ENCODE measurements at regions not wholly inside any gene's neighbourhood (a gene's known extent, or its start where the extent isn't known, plus 50 kb on each side); places are given as distances from the start of the nearest gene placed in this dataset.
"Not testable (repeated sequence)": the region's sequence is repeated elsewhere in the genome, so short reads cannot be mapped to it uniquely, and the experiment has no call there.

DNA sequence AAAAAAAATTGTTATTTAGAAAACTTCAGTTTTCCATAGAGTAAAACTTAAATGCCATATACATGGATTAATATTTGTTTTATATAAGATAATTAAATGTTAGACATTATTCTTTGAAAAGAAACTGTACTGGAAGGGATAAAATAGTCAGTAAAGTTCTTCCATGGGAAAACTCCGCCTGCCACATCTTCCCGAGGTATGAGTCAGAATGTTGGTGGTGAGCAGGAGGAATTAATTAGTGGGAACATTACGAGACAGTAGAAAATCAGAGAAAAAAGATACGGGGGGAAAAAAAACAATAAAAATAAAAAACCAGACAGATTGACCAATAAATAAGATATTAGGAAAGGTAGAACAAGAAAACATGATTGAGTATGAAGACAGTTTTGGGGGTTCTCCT lies 930.3 kb upstream of the C9orf72 start:
- H3K36me3 ChIP-seq (ENCODE audit: control insufficient read depth, insufficient read depth, low read length): no peaks in the 10 kb centered on the region
- no peak for ATAC-seq
- H3K4me1 ChIP-seq (ENCODE audit: control insufficient read depth, insufficient read depth, low read length): no peaks in the 10 kb centered on the region
- no peak overlapping the region for H3K27ac ChIP-seq (ENCODE audit: low read length)
- DNase-seq (ENCODE audit: low read depth, low spot score): no peak
- no TSS peak for BruUV-seq (replicated peaks)
- POLR2A ChIA-PET: no interaction called here
- H3K27me3 ChIP-seq (ENCODE audit: control insufficient read depth, insufficient read depth, low read length): no peaks in the 10 kb centered on the region
- intact Hi-C loops (cut with micrococcal nuclease; ENCODE audit: unreplicated experiment) (no loop called here), in situ Hi-C loops (cut with HindIII; ENCODE audit: low pct_unique_long_range_greater_than_20kb, low sequenced_read_pairs) (no loop called here)
- CTCF ChIA-PET: no interaction called here
- no peak overlapping the region for H3K4me3 ChIP-seq (ENCODE audit: low read depth in 2 of 2, low read length in 2 of 2)
- H3K9me3 ChIP-seq (ENCODE audit: control insufficient read depth, insufficient read depth, low read depth, low read length): no peaks in the 10 kb centered on the region
- no peak for TF ChIP-seq POLR2AphosphoS5 (IDR thresholded peaks at IDR 0.05; ENCODE audit: low read depth, low read length)

DNA sequence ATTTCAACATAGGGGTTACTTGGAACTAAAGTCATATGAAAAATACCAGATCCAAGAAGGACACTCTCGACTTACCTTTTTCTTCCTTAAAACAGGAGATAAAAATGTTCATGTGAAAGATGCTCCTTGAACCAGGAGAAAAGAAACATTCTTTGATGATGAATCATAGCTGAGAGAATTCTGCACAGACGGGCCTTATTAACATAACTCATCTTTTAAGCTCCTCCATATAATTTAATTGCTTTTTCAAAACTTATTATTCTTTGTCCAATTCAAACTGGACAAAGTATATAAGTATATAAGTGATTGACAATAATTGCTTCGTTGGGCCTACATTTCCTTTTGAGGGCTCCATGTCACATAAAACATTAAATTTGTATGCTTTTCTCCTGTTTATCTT lies 945.2 kb upstream of the C9orf72 start:
- no peak overlapping the region for H3K27ac ChIP-seq (ENCODE audit: low read length)

DNA sequence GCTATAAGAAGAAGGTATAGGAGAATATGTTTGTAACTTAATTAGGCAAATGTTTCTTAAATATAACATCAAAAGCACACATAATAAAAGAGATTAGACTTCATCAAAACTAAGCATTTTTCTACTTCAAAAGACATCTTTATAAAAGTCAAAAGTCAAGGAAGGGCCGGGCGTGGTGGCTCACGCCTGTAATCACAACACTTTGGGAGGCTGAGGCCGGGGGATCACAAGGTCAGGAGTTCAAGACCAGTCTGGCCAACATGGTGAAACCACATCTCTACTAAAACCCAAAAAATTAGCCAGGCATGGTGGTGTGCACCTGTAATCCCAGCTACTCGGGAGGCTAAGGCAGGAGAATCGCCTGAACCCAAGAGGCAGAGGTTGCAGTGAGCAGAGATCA lies 951.0 kb upstream of the C9orf72 start:
- ATAC-seq; H3K36me3 ChIP-seq (ENCODE audit: control insufficient read depth, insufficient read depth, low read length); intact Hi-C loops (cut with micrococcal nuclease; ENCODE audit: unreplicated experiment); H3K9me3 ChIP-seq (ENCODE audit: control insufficient read depth, insufficient read depth, low read depth, low read length); H3K27me3 ChIP-seq (ENCODE audit: control insufficient read depth, insufficient read depth, low read length); CTCF ChIA-PET; H3K4me3 ChIP-seq (ENCODE audit: low read depth in 2 of 2, low read length in 2 of 2); POLR2A ChIA-PET; H3K27ac ChIP-seq (ENCODE audit: low read length); in situ Hi-C loops (cut with HindIII; ENCODE audit: low pct_unique_long_range_greater_than_20kb, low sequenced_read_pairs); DNase-seq (ENCODE audit: low read depth, low spot score); BruUV-seq (replicated peaks); H3K4me1 ChIP-seq (ENCODE audit: control insufficient read depth, insufficient read depth, low read length): not testable (repeated sequence)

More for the DNA sequence above, 945.2 kb upstream of the C9orf72 start:
- H3K36me3 ChIP-seq (ENCODE audit: control insufficient read depth, insufficient read depth, low read length): no peaks in the 10 kb centered on the region
- DNase-seq (ENCODE audit: low read depth, low spot score): no peak
- in situ Hi-C loops (cut with HindIII; ENCODE audit: low pct_unique_long_range_greater_than_20kb, low sequenced_read_pairs): no loop called here
- H3K27me3 ChIP-seq (ENCODE audit: control insufficient read depth, insufficient read depth, low read length): no peaks in the 10 kb centered on the region
- H3K4me3 ChIP-seq (ENCODE audit: low read depth in 2 of 2, low read length in 2 of 2): no peak overlapping the region
- no TSS peak for BruUV-seq (replicated peaks)
- CTCF ChIA-PET: no interaction called here
- no peaks in the 10 kb centered on the region for H3K9me3 ChIP-seq (ENCODE audit: control insufficient read depth, insufficient read depth, low read depth, low read length)
- intact Hi-C loops (cut with micrococcal nuclease; ENCODE audit: unreplicated experiment): no loop called here
- TF ChIP-seq, protein P1, sequence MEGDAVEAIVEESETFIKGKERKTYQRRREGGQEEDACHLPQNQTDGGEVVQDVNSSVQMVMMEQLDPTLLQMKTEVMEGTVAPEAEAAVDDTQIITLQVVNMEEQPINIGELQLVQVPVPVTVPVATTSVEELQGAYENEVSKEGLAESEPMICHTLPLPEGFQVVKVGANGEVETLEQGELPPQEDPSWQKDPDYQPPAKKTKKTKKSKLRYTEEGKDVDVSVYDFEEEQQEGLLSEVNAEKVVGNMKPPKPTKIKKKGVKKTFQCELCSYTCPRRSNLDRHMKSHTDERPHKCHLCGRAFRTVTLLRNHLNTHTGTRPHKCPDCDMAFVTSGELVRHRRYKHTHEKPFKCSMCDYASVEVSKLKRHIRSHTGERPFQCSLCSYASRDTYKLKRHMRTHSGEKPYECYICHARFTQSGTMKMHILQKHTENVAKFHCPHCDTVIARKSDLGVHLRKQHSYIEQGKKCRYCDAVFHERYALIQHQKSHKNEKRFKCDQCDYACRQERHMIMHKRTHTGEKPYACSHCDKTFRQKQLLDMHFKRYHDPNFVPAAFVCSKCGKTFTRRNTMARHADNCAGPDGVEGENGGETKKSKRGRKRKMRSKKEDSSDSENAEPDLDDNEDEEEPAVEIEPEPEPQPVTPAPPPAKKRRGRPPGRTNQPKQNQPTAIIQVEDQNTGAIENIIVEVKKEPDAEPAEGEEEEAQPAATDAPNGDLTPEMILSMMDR (IDR thresholded peaks at IDR 0.05): no peak
- TF ChIP-seq SIN3A (IDR thresholded peaks at IDR 0.05; ENCODE audit: borderline replicate concordance, insufficient read depth, low read depth, low read length): no peak
- TF ChIP-seq, protein P2, sequence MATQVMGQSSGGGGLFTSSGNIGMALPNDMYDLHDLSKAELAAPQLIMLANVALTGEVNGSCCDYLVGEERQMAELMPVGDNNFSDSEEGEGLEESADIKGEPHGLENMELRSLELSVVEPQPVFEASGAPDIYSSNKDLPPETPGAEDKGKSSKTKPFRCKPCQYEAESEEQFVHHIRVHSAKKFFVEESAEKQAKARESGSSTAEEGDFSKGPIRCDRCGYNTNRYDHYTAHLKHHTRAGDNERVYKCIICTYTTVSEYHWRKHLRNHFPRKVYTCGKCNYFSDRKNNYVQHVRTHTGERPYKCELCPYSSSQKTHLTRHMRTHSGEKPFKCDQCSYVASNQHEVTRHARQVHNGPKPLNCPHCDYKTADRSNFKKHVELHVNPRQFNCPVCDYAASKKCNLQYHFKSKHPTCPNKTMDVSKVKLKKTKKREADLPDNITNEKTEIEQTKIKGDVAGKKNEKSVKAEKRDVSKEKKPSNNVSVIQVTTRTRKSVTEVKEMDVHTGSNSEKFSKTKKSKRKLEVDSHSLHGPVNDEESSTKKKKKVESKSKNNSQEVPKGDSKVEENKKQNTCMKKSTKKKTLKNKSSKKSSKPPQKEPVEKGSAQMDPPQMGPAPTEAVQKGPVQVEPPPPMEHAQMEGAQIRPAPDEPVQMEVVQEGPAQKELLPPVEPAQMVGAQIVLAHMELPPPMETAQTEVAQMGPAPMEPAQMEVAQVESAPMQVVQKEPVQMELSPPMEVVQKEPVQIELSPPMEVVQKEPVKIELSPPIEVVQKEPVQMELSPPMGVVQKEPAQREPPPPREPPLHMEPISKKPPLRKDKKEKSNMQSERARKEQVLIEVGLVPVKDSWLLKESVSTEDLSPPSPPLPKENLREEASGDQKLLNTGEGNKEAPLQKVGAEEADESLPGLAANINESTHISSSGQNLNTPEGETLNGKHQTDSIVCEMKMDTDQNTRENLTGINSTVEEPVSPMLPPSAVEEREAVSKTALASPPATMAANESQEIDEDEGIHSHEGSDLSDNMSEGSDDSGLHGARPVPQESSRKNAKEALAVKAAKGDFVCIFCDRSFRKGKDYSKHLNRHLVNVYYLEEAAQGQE (IDR thresholded peaks at IDR 0.05; ENCODE audit: insufficient read depth in 1 of 2, low read depth in 2 of 2, low read length in 1 of 2): no peak
- no peak for ATAC-seq
- POLR2A ChIA-PET: no interaction called here
- no peaks in the 10 kb centered on the region for H3K4me1 ChIP-seq (ENCODE audit: control insufficient read depth, insufficient read depth, low read length)
